ENCODE measurements at regions not wholly inside any gene's neighbourhood (a gene's known extent, or its start where the extent isn't known, plus 50 kb on each side); places are given as distances from the start of the nearest gene placed in this dataset.

DNA sequence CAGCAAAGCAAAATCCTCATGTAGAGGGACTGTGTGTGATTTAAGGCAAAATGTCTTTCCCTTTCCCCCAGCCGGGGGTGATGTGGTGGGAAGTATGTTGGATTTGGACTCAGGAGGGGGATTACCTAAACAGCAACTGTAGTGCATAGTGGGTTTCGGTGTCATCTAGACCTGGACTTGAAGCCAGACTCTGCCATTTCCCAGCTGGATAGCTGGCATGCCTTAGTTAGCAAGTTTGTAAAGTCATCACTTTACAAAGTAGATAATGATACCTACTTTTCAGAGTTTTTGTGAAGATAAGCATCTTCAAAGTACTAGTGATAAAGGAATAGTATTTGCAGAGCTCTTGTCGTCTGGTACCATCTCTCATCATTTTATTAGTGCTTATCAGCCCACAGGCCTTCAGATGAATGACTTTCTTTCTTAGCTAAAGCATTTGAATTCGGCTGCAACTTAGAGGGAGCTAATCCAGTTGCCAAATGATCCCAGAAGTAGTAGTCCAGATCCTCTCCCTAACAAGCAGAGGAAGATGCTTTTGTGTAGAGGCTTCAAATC lies 56.2 kb upstream of the ROR1 start:
- no peak for TF ChIP-seq POLR2A (IDR thresholded peaks at IDR 0.05)
- TF ChIP-seq, protein P1, sequence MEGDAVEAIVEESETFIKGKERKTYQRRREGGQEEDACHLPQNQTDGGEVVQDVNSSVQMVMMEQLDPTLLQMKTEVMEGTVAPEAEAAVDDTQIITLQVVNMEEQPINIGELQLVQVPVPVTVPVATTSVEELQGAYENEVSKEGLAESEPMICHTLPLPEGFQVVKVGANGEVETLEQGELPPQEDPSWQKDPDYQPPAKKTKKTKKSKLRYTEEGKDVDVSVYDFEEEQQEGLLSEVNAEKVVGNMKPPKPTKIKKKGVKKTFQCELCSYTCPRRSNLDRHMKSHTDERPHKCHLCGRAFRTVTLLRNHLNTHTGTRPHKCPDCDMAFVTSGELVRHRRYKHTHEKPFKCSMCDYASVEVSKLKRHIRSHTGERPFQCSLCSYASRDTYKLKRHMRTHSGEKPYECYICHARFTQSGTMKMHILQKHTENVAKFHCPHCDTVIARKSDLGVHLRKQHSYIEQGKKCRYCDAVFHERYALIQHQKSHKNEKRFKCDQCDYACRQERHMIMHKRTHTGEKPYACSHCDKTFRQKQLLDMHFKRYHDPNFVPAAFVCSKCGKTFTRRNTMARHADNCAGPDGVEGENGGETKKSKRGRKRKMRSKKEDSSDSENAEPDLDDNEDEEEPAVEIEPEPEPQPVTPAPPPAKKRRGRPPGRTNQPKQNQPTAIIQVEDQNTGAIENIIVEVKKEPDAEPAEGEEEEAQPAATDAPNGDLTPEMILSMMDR (IDR thresholded peaks at IDR 0.05) = no peak
